Forelimb muscle (tissue), 1 donor: ENCODE measurements at regions not wholly inside any gene's neighbourhood (a gene's known extent, or its start where the extent isn't known, plus 50 kb on each side); places are given as distances from the start of the nearest gene placed in this dataset.

Experiments used
- DNase-seq: peaks from one replicate; pipeline ENCODE4 v3.0.0-alpha.2; 2013; ENCODE audit warnings: low read depth

- no peak for DNase-seq
Measured at GRCh38 chr9:88229434-88229833, 91.2 kb upstream of the SPATA31C2 start.

DNA sequence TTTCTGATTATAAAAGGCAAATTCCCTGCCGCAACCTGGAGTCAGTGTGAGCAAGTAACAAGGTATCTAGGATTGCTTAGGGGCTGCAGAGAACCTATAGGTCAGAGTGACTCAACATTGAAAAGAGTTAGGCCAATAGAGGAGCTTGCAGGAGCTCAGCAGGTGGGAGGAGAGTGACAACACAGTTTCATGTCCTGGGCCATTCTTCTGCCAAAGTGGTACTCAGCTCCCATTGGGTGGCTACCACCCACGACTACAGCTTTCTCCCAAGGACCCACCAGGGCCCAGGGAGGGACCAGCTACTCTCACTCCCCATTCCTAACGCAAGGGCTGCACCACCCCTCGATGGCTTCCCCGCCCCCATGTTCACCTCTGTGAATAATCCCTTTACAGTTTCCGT, 86.7 kb upstream of the SPATA31C2 start:
- DNase-seq, result no peak

DNA sequence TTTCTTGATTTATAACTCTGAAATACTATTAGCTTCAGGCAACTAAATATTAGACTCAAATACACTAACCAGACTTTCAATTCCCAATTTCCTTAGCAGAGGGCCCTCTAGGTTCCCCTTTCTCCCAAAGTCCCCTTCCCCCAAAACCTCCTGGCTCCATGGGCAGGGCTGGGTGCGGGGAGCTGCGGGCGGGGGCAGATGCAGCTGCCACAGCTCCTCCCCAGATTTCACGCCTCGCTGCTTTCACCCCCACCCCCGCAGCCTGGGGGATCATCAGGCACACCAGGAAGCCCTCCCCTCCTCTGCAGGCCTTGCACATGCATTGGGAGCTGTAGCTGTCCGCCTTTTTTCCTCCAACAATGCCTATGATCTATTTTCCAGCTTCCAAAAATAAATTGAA, 82.8 kb upstream of the SPATA31C2 start:
- DNase-seq, result no peak

DNA sequence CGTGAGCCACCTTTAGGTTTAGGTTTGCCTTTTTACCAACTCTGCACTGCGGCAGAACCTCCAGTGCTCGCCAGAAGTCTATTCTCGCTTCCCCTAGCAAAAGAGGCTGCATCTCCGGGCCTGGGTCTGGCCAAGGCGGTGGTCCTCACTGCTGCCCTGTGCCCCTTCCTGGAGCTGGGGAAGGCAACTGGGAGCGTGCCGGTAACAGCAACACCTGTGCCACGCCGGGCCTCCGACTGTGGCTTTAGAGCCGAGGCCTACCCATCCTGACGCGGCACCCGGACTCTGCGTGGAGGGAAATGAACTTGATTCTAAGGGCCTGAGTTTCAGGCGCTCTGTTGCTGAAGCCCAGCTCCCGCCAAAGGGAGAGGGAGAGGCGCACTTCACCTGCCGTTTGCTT, 82.4 kb upstream of the SPATA31C2 start:
- DNase-seq, result no peak

GRCh38 chr9:88219601-88220000, 81.3 kb upstream of the SPATA31C2 start:
- DNase-seq, result no peak

DNA sequence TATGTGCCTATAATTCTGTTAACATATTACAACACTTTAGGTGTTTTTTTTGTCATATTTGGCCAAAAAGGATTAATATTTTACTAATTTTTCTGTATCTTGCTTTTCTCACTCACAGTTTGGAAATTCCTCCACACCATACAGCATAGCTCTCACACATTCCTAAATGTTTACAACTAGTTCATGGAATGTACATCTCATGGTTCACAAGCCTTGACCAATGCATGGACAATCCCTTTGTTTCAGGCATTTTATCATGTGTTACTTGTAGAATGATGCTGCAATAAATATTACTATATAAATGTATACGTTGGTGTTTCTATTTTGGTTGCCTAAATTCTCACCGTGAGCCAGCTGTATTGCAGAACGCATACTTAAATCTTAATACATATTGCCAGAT, 80.5 kb upstream of the SPATA31C2 start:
- no peak for DNase-seq

GRCh38 chr9:88216126-88216995, 78.1 kb upstream of the SPATA31C2 start:
- DNase-seq, result no peak

GRCh38 chr9:88215196-88216125, 77.2 kb upstream of the SPATA31C2 start:
- DNase-seq, result no peak

DNA sequence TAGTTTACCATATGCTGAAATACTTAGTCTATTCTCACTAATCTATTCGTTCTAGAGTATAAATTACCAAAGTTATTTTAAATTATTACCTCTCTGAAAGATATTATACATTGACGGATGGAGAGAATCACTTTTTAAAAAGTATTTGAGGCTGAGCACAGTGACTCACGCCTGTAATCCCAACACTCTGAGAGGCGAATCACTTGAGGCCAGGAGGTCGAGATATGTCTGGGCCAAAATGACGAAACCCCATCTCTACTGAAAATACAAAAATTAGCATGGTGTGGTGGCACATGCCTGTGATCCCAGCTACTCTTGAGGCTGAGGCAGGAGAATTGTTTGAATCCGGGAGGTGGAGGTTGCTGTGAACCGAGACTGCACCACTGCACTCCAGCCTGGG, 64.0 kb upstream of the SPATA31C2 start:
- DNase-seq, result no peak

DNA sequence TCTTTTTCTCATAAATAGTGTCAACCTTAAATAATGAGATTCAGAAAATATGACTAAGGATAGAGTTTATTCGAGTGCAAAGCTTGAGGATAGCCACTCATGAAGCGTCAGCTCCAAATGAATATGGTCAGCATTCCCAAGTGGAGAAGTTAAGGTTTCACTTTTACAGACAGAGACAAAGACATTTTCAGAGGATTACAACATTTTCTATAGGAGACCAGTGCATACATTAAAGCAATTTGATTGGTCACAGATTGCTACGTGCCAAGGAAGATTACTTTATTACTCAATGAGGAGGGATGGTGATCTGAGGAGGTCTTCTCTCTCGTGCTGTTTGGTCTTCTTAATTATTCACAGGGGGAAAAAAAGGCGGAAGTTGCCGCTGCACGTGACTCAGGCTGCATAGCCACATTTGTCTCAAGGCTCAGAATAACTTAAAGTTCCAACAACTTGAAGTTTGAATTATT, 60.1 kb upstream of the SPATA31C2 start:
- peak; percentile 29 for DNase-seq

GRCh38 chr9:88197781-88198340, 59.6 kb upstream of the SPATA31C2 start:
- DNase-seq, result no peak

DNA sequence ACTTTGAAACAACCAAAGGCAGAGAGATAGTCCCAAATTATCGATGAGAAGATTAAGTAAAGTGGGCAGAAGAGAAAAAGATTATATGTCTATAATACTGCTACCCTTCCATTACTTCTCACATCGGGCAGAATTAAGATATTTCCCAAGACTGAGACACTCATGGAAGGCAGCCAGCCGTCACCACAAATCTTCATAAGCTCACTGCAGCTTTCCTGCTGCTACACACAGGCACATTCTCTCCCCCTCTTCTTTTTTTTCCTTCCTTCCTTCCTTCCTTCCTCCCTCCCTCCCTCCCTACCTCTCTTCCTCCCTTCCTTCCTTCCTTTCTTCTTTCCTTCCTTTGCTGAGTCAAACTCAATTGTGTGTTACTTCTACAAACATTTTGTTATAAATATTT, 58.7 kb upstream of the SPATA31C2 start:
- no peak for DNase-seq

GRCh38 chr9:88196142-88196790, 58.0 kb upstream of the SPATA31C2 start:
- no peak for DNase-seq

DNA sequence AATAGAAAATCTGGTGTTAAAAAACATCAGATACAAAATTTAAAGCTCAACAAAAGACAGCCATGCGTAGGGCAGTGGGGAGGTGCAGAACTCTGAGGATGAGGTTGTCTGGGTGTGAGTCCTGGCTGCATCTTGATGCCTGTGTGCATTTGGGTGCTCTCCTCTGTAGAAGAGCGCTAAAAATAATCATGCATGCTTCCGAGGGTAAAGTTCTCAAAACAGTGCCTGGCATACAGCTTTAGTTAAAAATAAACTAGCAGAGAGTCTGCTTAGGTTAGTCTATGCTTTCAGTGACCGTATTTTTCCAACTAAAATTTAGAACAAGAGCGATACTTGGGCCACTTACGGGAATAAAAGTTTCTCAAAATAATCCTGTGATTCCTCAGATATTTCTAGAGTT, 55.5 kb upstream of the SPATA31C2 start:
- DNase-seq, result no peak

DNA sequence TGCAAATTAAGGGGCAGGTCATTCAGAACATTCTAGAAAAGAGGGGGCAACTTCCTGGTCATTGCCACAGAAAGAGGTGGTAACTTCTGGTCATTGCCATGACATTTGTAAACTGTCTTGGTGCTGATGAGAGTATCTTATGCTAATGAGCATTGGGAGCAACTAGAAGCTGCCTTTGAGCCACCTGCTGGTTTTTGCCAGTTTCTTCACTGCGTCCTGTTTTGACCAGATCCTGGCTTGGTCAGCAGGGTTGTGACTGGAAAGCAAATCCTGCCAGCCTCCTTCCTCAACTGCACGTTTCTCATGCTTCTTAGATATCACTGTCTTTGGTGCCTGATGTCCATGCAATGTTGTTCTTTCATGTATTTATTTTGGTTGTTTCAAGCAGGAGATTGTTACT, 53.2 kb upstream of the SPATA31C2 start:
- no peak for DNase-seq

DNA sequence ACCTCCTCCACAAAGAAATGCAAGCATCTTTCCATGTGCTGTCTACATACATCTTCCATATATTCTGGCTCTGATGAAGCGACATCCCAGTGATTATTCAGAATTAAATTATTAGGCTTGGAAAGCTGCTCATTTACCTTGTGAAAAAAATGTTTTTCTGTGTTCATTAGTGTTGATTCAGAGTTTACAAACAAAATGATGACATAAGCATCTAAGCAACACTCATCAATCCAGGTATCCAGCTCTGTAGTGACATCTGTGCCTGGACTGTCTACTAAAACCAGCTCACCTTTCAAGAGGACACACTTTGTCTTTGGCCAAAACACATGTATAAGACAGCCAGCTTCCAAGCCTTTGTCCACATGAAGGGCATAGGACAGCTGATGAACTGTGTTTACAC, 51.1 kb upstream of the SPATA31C2 start:
- no peak for DNase-seq
